Activated naive CD4-positive, alpha-beta T cell treated with anti-CD3 and anti-CD28 coated beads for 36 hours (primary cell): ENCODE measurements at regions not wholly inside any gene's neighbourhood (a gene's known extent, or its start where the extent isn't known, plus 50 kb on each side); places are given as distances from the start of the nearest gene placed in this dataset.

ENCODE experiments used
- CTCF ChIA-PET: fragments of 350-600 bp; sonication (Branson Sonifier 250); formaldehyde crosslinking; loops from one replicate; lab custom pipeline; 2021; ENCODE audit warnings: antibody characterized with exemption; lab: Charles Lee
- DNase-seq: peaks from one replicate; pipeline ENCODE4 v3.0.0-alpha.2; 2020
- H3K27ac Mint-ChIP-seq: one replicate; pipeline ENCODE4 v1.8.0; 2021; ENCODE audit warnings: mild to moderate bottlenecking, mixed read lengths
- H3K27me3 Mint-ChIP-seq: one replicate; pipeline ENCODE4 v1.8.0; 2021; ENCODE audit warnings: low read depth, mixed read lengths
- H3K36me3 Mint-ChIP-seq: one replicate; pipeline ENCODE4 v1.8.0; 2021; ENCODE audit warnings: low read depth, mixed read lengths
- H3K4me1 Mint-ChIP-seq: one replicate; pipeline ENCODE4 v1.8.0; 2021; ENCODE audit warnings: low read depth, mixed read lengths
- H3K4me3 Mint-ChIP-seq: one replicate; pipeline ENCODE4 v1.8.0; 2021; ENCODE audit warnings: mild to moderate bottlenecking, moderate library complexity, mixed read lengths
- H3K9me3 Mint-ChIP-seq: one replicate; pipeline ENCODE4 v1.8.0; 2021; ENCODE audit warnings: mixed read lengths
- intact Hi-C: fragments of 100-400 bp; cut with micrococcal nuclease; formaldehyde crosslinking; loops from one replicate; pipeline ENCODE4 v1.15.1; 2023

GRCh38 chr5:4514067-4514648 lies 626.0 kb upstream of the ADAMTS16 start:
- no peaks in the 10 kb centered on the region for H3K4me1 Mint-ChIP-seq
- CTCF ChIA-PET = no interaction called here
- peaks cover 3% of the 10 kb centered on the region for H3K9me3 Mint-ChIP-seq
- H3K4me3 Mint-ChIP-seq = no peak overlapping the region
- H3K36me3 Mint-ChIP-seq = no peaks in the 10 kb centered on the region
- H3K27me3 Mint-ChIP-seq = peaks cover 4% of the 10 kb centered on the region
- intact Hi-C loops = no loop called here
- H3K27ac Mint-ChIP-seq = no peak overlapping the region
- no peak for DNase-seq

GRCh38 chr5:4518903-4519672 lies 621.0 kb upstream of the ADAMTS16 start:
- Mint-ChIP-seq H3K9me3 (peaks cover 12% of the 10 kb centered on the region), H3K27ac (no peak overlapping the region), H3K27me3 (no peaks in the 10 kb centered on the region), H3K4me1 (no peaks in the 10 kb centered on the region), H3K4me3 (no peak overlapping the region), H3K36me3 (no peaks in the 10 kb centered on the region)
- no peak for DNase-seq
- intact Hi-C loops = no loop called here
- CTCF ChIA-PET = no interaction called here

GRCh38 chr5:4520559-4520958 lies 619.6 kb upstream of the ADAMTS16 start:
- H3K4me3 Mint-ChIP-seq = no peak overlapping the region
- no peaks in the 10 kb centered on the region for H3K4me1 Mint-ChIP-seq
- DNase-seq = no peak
- peaks cover 9% of the 10 kb centered on the region for H3K9me3 Mint-ChIP-seq
- no peak overlapping the region for H3K27ac Mint-ChIP-seq
- no peaks in the 10 kb centered on the region for H3K27me3 Mint-ChIP-seq
- H3K36me3 Mint-ChIP-seq = no peaks in the 10 kb centered on the region
- CTCF ChIA-PET = no interaction called here
- intact Hi-C loops = no loop called here

GRCh38 chr5:4523038-4523437 lies 617.1 kb upstream of the ADAMTS16 start:
- no peaks in the 10 kb centered on the region for H3K27me3 Mint-ChIP-seq
- no peak overlapping the region for H3K4me3 Mint-ChIP-seq
- no peaks in the 10 kb centered on the region for H3K36me3 Mint-ChIP-seq
- no peak for DNase-seq
- intact Hi-C loops = no loop called here
- CTCF ChIA-PET = interaction anchor here (0.5 kb wide), 1 partner anchor 1461 kb away, joined by 3 read pairs; no protein-coding TSS in a partner anchor
- H3K27ac Mint-ChIP-seq = no peak overlapping the region
- H3K4me1 Mint-ChIP-seq = no peaks in the 10 kb centered on the region
- H3K9me3 Mint-ChIP-seq = peaks cover 12% of the 10 kb centered on the region

GRCh38 chr5:4531756-4532704 lies 608.1 kb upstream of the ADAMTS16 start:
- DNase-seq = no peak
- Mint-ChIP-seq H3K27me3 (no peaks in the 10 kb centered on the region), H3K9me3 (peaks cover 4% of the 10 kb centered on the region), H3K4me3 (no peak overlapping the region), H3K36me3 (no peaks in the 10 kb centered on the region), H3K4me1 (no peaks in the 10 kb centered on the region), H3K27ac (no peak overlapping the region)
- CTCF ChIA-PET = no interaction called here
- intact Hi-C loops = no loop called here

- intact Hi-C loops = no loop called here
- Mint-ChIP-seq H3K36me3 (no peaks in the 10 kb centered on the region), H3K4me3 (no peak overlapping the region), H3K27ac (no peak overlapping the region), H3K4me1 (no peaks in the 10 kb centered on the region), H3K9me3 (peaks cover 4% of the 10 kb centered on the region), H3K27me3 (no peaks in the 10 kb centered on the region)
- CTCF ChIA-PET = no interaction called here
- DNase-seq = no peak
Observed at GRCh38 chr5:4532705-4533080, 607.4 kb upstream of the ADAMTS16 start.

GRCh38 chr5:4533457-4534105 lies 606.5 kb upstream of the ADAMTS16 start:
- CTCF ChIA-PET = no interaction called here
- DNase-seq = no peak
- no peak overlapping the region for H3K27ac Mint-ChIP-seq
- H3K4me1 Mint-ChIP-seq = no peaks in the 10 kb centered on the region
- intact Hi-C loops = no loop called here
- H3K9me3 Mint-ChIP-seq = peaks cover 4% of the 10 kb centered on the region
- no peaks in the 10 kb centered on the region for H3K36me3 Mint-ChIP-seq
- no peak overlapping the region for H3K4me3 Mint-ChIP-seq
- no peaks in the 10 kb centered on the region for H3K27me3 Mint-ChIP-seq

- CTCF ChIA-PET = no interaction called here
- intact Hi-C loops = no loop called here
- peaks cover 6% of the 10 kb centered on the region for H3K9me3 Mint-ChIP-seq
- DNase-seq = no peak
- H3K36me3 Mint-ChIP-seq = no peaks in the 10 kb centered on the region
- no peak overlapping the region for H3K27ac Mint-ChIP-seq
- H3K4me1 Mint-ChIP-seq = no peaks in the 10 kb centered on the region
- no peaks in the 10 kb centered on the region for H3K27me3 Mint-ChIP-seq
- H3K4me3 Mint-ChIP-seq = no peak overlapping the region
Observed at GRCh38 chr5:4537489-4537888, 602.6 kb upstream of the ADAMTS16 start.

GRCh38 chr5:4540375-4541173 lies 599.6 kb upstream of the ADAMTS16 start:
- intact Hi-C loops = no loop called here
- Mint-ChIP-seq H3K4me1 (no peaks in the 10 kb centered on the region), H3K9me3 (peaks cover 2% of the 10 kb centered on the region), H3K27me3 (no peaks in the 10 kb centered on the region), H3K36me3 (no peaks in the 10 kb centered on the region), H3K4me3 (no peak overlapping the region), H3K27ac (no peak overlapping the region)
- CTCF ChIA-PET = no interaction called here
- DNase-seq = no peak

- H3K9me3 Mint-ChIP-seq = peaks cover 2% of the 10 kb centered on the region
- no peak overlapping the region for H3K27ac Mint-ChIP-seq
- no peak overlapping the region for H3K4me3 Mint-ChIP-seq
- no peaks in the 10 kb centered on the region for H3K4me1 Mint-ChIP-seq
- H3K36me3 Mint-ChIP-seq = no peaks in the 10 kb centered on the region
- CTCF ChIA-PET = no interaction called here
- intact Hi-C loops = no loop called here
- H3K27me3 Mint-ChIP-seq = no peaks in the 10 kb centered on the region
- DNase-seq = no peak
Observed at GRCh38 chr5:4541334-4541733, 598.8 kb upstream of the ADAMTS16 start.

- CTCF ChIA-PET = no interaction called here
- H3K36me3 Mint-ChIP-seq = no peaks in the 10 kb centered on the region
- peaks cover 2% of the 10 kb centered on the region for H3K9me3 Mint-ChIP-seq
- H3K4me3 Mint-ChIP-seq = no peak overlapping the region
- no peak for DNase-seq
- no peaks in the 10 kb centered on the region for H3K27me3 Mint-ChIP-seq
- intact Hi-C loops = no loop called here
- H3K4me1 Mint-ChIP-seq = no peaks in the 10 kb centered on the region
- no peak overlapping the region for H3K27ac Mint-ChIP-seq
Observed at GRCh38 chr5:4542145-4542778, 597.9 kb upstream of the ADAMTS16 start.
